GM12878 (cell line): ENCODE measurements at regions not wholly inside any gene's neighbourhood (a gene's known extent, or its start where the extent isn't known, plus 50 kb on each side); places are given as distances from the start of the nearest gene placed in this dataset.

ENCODE experiments used
- JUND ChIP-seq: IDR thresholded peaks from 2 replicates; pipeline ENCODE4 v1.6.1; 2012; ENCODE audit warnings: low read depth, mild to moderate bottlenecking, low read length, improper control_type of control experiment, moderate library complexity
- NFYB ChIP-seq: IDR thresholded peaks from 2 replicates; pipeline ENCODE4 v1.6.1; 2011; ENCODE audit warnings: low read depth, mild to moderate bottlenecking, low read length, improper control_type of control experiment, moderate library complexity; ENCODE audit not compliant: insufficient read depth
- PAX5 ChIP-seq: IDR thresholded peaks from 2 replicates; pipeline ENCODE4 v1.6.1; 2011; ENCODE audit warnings: low read depth, low read length, borderline replicate concordance
- POLR2A ChIP-seq: IDR thresholded peaks from 2 replicates; pipeline ENCODE4 v1.6.1; 2011; ENCODE audit warnings: low read depth, mild to moderate bottlenecking, low read length
- TAF1 ChIP-seq: IDR thresholded peaks from 2 replicates; pipeline ENCODE4 v1.6.1; 2011; ENCODE audit warnings: mild to moderate bottlenecking, low read depth, low read length, borderline replicate concordance
- TF ChIP-seq, protein P1 (sequence below), 3 experiments: IDR thresholded peaks in 2 of 3; conservative IDR thresholded peaks in 1 of 3; 2 replicates each; pipeline ENCODE4 v1.5.1; 2011; ENCODE audit warnings: low read depth in 3 of 3, low read length in 3 of 3, mild to moderate bottlenecking in 3 of 3, control low read depth in 2 of 3, moderate library complexity in 2 of 3, inconsistent platforms in 1 of 3, mixed read lengths in 1 of 3; ENCODE audit not compliant: control insufficient read depth in 2 of 3, insufficient read depth in 1 of 3; ENCODE audit errors: extremely low read depth in 1 of 3

DNA sequence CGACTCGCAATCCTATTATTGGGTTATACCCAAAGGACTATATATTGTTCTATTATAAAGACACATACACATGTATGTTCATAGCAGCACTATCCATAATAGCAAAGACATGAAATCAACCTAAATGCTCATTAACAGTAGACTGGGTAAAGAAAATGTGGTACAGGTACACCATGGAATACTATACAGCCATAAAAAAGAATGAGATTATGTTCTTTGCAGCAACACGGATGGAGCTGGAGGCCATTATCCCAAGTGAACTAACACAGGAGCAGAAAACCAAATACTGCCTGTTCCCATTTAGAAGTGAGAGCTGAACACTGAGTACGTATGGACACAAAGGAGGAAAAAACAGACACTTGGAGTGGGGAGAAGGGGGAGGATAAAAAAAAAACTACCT is 536.8 kb upstream of the DPP6 start:
- TF ChIP-seq, protein P1, sequence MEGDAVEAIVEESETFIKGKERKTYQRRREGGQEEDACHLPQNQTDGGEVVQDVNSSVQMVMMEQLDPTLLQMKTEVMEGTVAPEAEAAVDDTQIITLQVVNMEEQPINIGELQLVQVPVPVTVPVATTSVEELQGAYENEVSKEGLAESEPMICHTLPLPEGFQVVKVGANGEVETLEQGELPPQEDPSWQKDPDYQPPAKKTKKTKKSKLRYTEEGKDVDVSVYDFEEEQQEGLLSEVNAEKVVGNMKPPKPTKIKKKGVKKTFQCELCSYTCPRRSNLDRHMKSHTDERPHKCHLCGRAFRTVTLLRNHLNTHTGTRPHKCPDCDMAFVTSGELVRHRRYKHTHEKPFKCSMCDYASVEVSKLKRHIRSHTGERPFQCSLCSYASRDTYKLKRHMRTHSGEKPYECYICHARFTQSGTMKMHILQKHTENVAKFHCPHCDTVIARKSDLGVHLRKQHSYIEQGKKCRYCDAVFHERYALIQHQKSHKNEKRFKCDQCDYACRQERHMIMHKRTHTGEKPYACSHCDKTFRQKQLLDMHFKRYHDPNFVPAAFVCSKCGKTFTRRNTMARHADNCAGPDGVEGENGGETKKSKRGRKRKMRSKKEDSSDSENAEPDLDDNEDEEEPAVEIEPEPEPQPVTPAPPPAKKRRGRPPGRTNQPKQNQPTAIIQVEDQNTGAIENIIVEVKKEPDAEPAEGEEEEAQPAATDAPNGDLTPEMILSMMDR (IDR thresholded peaks at IDR 0.05 in 2 of 3, conservative IDR thresholded peaks at IDR 0.05 in 1 of 3; ENCODE audit: control insufficient read depth in 2 of 3, extremely low read depth in 1 of 3, insufficient read depth in 1 of 3, low read depth in 3 of 3, low read length in 3 of 3) = no peak
- TF ChIP-seq TAF1 = no peak
- TF ChIP-seq JUND = no peak
- TF ChIP-seq PAX5 = no peak
- TF ChIP-seq NFYB = no peak
- no peak for TF ChIP-seq POLR2A
